HEK293 (cell line): ENCODE measurements at regions not wholly inside any gene's neighbourhood (a gene's known extent, or its start where the extent isn't known, plus 50 kb on each side); places are given as distances from the start of the nearest gene placed in this dataset.

Experiments used
- ELK4 ChIP-seq: IDR thresholded peaks from 2 replicates; pipeline ENCODE4 v1.6.1; 2011; ENCODE audit warnings: mild to moderate bottlenecking, low read depth, low read length, borderline replicate concordance
- FEZF1 ChIP-seq: fragments of 450-650 bp; formaldehyde crosslinking; IDR thresholded peaks from 2 replicates; pipeline ENCODE4 v1.5.1; 2016; ENCODE audit warnings: missing biosample characterization, missing genetic modification characterization
- HOXA7 ChIP-seq: sonication (generic); formaldehyde crosslinking; IDR thresholded peaks from 2 replicates; pipeline ENCODE4 v1.8.1; 2022; ENCODE audit warnings: missing genetic modification reagents, borderline replicate concordance
- INSM2 ChIP-seq: fragments of 450-650 bp; formaldehyde crosslinking; IDR thresholded peaks from 2 replicates; pipeline ENCODE4 v1.5.1; 2016; ENCODE audit warnings: missing biosample characterization, missing genetic modification characterization
- OSR2 ChIP-seq: fragments of 450-650 bp; formaldehyde crosslinking; IDR thresholded peaks from 2 replicates; pipeline ENCODE4 v1.5.1; 2016; ENCODE audit warnings: missing biosample characterization, missing genetic modification characterization
- PRDM1 ChIP-seq: fragments of 450-650 bp; formaldehyde crosslinking; IDR thresholded peaks from 2 replicates; pipeline ENCODE4; 2016; ENCODE audit warnings: missing biosample characterization, missing genetic modification characterization
- SALL2 ChIP-seq: fragments of 450-650 bp; formaldehyde crosslinking; IDR thresholded peaks from 2 replicates; pipeline ENCODE4 v1.5.0; 2017; ENCODE audit warnings: missing biosample characterization, mild to moderate bottlenecking, missing genetic modification characterization, borderline replicate concordance
- SETDB1 ChIP-seq: IDR thresholded peaks from one replicate; pipeline ENCODE4 v1.6.1; 2017; ENCODE audit warnings: mild to moderate bottlenecking, low read length, moderate library complexity, mixed read lengths; ENCODE audit not compliant: insufficient read length
- SP3 ChIP-seq: fragments of 450-650 bp; formaldehyde crosslinking; IDR thresholded peaks from 2 replicates; pipeline ENCODE4 v1.5.1; 2016; ENCODE audit warnings: missing biosample characterization, missing genetic modification characterization
- SP7 ChIP-seq: fragments of 450-650 bp; formaldehyde crosslinking; IDR thresholded peaks from 2 replicates; pipeline ENCODE4 v1.5.1; 2016; ENCODE audit warnings: missing biosample characterization, missing genetic modification characterization
- ZFP41 ChIP-seq: fragments of 450-650 bp; formaldehyde crosslinking; IDR thresholded peaks from 2 replicates; pipeline ENCODE4 v1.5.1; 2016; ENCODE audit warnings: missing biosample characterization, missing genetic modification characterization, borderline replicate concordance
- ZNF132 ChIP-seq: fragments of 450-650 bp; formaldehyde crosslinking; IDR thresholded peaks from 2 replicates; pipeline ENCODE4 v1.5.1; 2017; ENCODE audit warnings: missing biosample characterization, missing genetic modification characterization, borderline replicate concordance
- ZNF16 ChIP-seq: fragments of 450-650 bp; formaldehyde crosslinking; IDR thresholded peaks from 2 replicates; pipeline ENCODE4 v1.5.1; 2016; ENCODE audit warnings: low read depth, missing biosample characterization, missing genetic modification characterization
- ZNF221 ChIP-seq: fragments of 450-650 bp; formaldehyde crosslinking; IDR thresholded peaks from 2 replicates; pipeline ENCODE4 v1.5.1; 2017; ENCODE audit warnings: missing biosample characterization, missing genetic modification characterization, borderline replicate concordance
- ZNF223 ChIP-seq: fragments of 450-650 bp; formaldehyde crosslinking; IDR thresholded peaks from 2 replicates; pipeline ENCODE4 v1.5.1; 2016; ENCODE audit warnings: missing biosample characterization, missing genetic modification characterization
- ZNF23 ChIP-seq: fragments of 450-650 bp; formaldehyde crosslinking; IDR thresholded peaks from 2 replicates; pipeline ENCODE4 v1.5.1; 2016; ENCODE audit warnings: missing biosample characterization, missing genetic modification characterization, borderline replicate concordance
- ZNF248 ChIP-seq: fragments of 450-650 bp; formaldehyde crosslinking; IDR thresholded peaks from 2 replicates; pipeline ENCODE4 v1.5.1; 2017; ENCODE audit warnings: missing biosample characterization, missing genetic modification characterization
- ZNF274 ChIP-seq, 2 experiments: fragments of 200-500 bp in 1 of 2; fragments of 450-650 bp in 1 of 2; sonication (Bioruptor generic) in 1 of 2; formaldehyde crosslinking in 1 of 2; IDR thresholded peaks; 2 replicates each; pipeline versions ENCODE4 v1.5.1 to v1.6.1; 2014 to 2016; ENCODE audit warnings: borderline replicate concordance in 1 of 2, inconsistent platforms in 1 of 2, low read length in 1 of 2, missing biosample characterization in 1 of 2, missing genetic modification characterization in 1 of 2
- ZNF324 ChIP-seq: fragments of 450-650 bp; formaldehyde crosslinking; IDR thresholded peaks from 2 replicates; pipeline ENCODE4 v1.5.1; 2016; ENCODE audit warnings: missing biosample characterization, missing genetic modification characterization
- ZNF560 ChIP-seq: fragments of 450-650 bp; formaldehyde crosslinking; IDR thresholded peaks from 2 replicates; pipeline ENCODE4 v1.5.1; 2017; ENCODE audit warnings: missing biosample characterization, missing genetic modification characterization, borderline replicate concordance
- ZNF624 ChIP-seq: fragments of 450-650 bp; formaldehyde crosslinking; IDR thresholded peaks from 2 replicates; pipeline ENCODE4 v1.5.1; 2017; ENCODE audit warnings: missing biosample characterization, missing genetic modification characterization
- ZNF629 ChIP-seq: fragments of 450-650 bp; formaldehyde crosslinking; IDR thresholded peaks from 2 replicates; pipeline ENCODE4 v1.5.1; 2017; ENCODE audit warnings: missing biosample characterization, missing genetic modification characterization
- ZNF670 ChIP-seq: fragments of 450-650 bp; formaldehyde crosslinking; IDR thresholded peaks from 2 replicates; pipeline ENCODE4 v1.5.1; 2016; ENCODE audit warnings: missing biosample characterization, missing genetic modification characterization, low read depth
- ZNF692 ChIP-seq: fragments of 450-650 bp; formaldehyde crosslinking; IDR thresholded peaks from 2 replicates; pipeline ENCODE4 v1.5.1; 2016; ENCODE audit warnings: missing biosample characterization, missing genetic modification characterization
- ZNF768 ChIP-seq: fragments of 450-650 bp; formaldehyde crosslinking; IDR thresholded peaks from 2 replicates; pipeline ENCODE4 v1.5.1; 2018; ENCODE audit warnings: missing biosample characterization, mild to moderate bottlenecking, missing genetic modification characterization
- TF ChIP-seq, protein P1 (sequence below): sonication (generic); formaldehyde crosslinking; IDR thresholded peaks from 2 replicates; pipeline ENCODE4 v1.8.1; 2022; ENCODE audit warnings: mild to moderate bottlenecking, moderate library complexity, missing genetic modification reagents
- TF ChIP-seq, protein P2 (sequence below): fragments of 450-650 bp; formaldehyde crosslinking; IDR thresholded peaks from 2 replicates; pipeline ENCODE4 v1.5.1; 2016; ENCODE audit warnings: missing biosample characterization, missing genetic modification characterization
- TF ChIP-seq, protein P3 (sequence below): fragments of 450-650 bp; formaldehyde crosslinking; IDR thresholded peaks from 2 replicates; pipeline ENCODE4 v1.5.1; 2016; ENCODE audit warnings: missing biosample characterization, missing genetic modification characterization, low read depth
- TF ChIP-seq, protein P4 (sequence below): fragments of 450-650 bp; formaldehyde crosslinking; IDR thresholded peaks from 2 replicates; pipeline ENCODE4 v1.5.1; 2016; ENCODE audit warnings: missing biosample characterization, missing genetic modification characterization

DNA sequence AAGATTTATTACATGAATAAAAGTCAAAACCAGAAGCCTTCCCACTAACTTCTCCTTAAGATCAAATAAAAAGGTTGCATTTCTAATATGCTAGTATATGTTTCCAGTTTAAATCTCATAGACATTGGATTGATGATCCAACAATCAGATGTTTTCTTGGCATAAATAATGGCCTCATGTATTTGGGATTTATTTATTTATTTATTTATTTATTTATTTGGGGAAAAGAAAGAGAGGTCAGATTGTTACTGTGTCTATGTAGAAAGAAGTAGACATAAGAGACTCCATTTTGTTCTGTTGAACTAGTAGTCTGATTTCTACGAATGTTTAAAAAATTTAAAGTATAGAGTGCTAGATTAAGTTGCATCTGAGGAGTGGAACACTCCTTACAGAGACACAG lies 422.4 kb downstream of the ADGRL2 start (continued):
- TF ChIP-seq, protein P1, sequence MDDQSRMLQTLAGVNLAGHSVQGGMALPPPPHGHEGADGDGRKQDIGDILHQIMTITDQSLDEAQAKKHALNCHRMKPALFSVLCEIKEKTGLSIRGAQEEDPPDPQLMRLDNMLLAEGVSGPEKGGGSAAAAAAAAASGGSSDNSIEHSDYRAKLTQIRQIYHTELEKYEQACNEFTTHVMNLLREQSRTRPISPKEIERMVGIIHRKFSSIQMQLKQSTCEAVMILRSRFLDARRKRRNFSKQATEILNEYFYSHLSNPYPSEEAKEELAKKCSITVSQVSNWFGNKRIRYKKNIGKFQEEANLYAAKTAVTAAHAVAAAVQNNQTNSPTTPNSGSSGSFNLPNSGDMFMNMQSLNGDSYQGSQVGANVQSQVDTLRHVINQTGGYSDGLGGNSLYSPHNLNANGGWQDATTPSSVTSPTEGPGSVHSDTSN: no peak
- no peak for TF ChIP-seq SP3
- no peak for TF ChIP-seq ZNF670 (tag by site-specific recombination)
- TF ChIP-seq, protein P2, sequence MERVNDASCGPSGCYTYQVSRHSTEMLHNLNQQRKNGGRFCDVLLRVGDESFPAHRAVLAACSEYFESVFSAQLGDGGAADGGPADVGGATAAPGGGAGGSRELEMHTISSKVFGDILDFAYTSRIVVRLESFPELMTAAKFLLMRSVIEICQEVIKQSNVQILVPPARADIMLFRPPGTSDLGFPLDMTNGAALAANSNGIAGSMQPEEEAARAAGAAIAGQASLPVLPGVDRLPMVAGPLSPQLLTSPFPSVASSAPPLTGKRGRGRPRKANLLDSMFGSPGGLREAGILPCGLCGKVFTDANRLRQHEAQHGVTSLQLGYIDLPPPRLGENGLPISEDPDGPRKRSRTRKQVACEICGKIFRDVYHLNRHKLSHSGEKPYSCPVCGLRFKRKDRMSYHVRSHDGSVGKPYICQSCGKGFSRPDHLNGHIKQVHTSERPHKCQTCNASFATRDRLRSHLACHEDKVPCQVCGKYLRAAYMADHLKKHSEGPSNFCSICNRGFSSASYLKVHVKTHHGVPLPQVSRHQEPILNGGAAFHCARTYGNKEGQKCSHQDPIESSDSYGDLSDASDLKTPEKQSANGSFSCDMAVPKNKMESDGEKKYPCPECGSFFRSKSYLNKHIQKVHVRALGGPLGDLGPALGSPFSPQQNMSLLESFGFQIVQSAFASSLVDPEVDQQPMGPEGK (tag by site-specific recombination): no peak
- no peak for TF ChIP-seq ZNF692 (tag by site-specific recombination)
- TF ChIP-seq ZNF629 (tag by site-specific recombination): peak; percentile 27; the same call in 1 of the 2 replicates
- no peak for TF ChIP-seq OSR2
- TF ChIP-seq ZNF768 (tag by site-specific recombination): no peak
- TF ChIP-seq FEZF1 (tag by site-specific recombination): no peak
- TF ChIP-seq, protein P3, sequence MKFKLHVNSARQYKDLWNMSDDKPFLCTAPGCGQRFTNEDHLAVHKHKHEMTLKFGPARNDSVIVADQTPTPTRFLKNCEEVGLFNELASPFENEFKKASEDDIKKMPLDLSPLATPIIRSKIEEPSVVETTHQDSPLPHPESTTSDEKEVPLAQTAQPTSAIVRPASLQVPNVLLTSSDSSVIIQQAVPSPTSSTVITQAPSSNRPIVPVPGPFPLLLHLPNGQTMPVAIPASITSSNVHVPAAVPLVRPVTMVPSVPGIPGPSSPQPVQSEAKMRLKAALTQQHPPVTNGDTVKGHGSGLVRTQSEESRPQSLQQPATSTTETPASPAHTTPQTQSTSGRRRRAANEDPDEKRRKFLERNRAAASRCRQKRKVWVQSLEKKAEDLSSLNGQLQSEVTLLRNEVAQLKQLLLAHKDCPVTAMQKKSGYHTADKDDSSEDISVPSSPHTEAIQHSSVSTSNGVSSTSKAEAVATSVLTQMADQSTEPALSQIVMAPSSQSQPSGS: no peak
- no peak for TF ChIP-seq SALL2 (tag by site-specific recombination)
- TF ChIP-seq ZNF221: no peak
- TF ChIP-seq HOXA7 (CRISPR knock-in tag): no peak
- TF ChIP-seq INSM2 (tag by site-specific recombination): no peak
- no peak for TF ChIP-seq PRDM1 (tag by site-specific recombination)
- no peak for TF ChIP-seq ZNF560 (tag by site-specific recombination)
- TF ChIP-seq, protein P4, sequence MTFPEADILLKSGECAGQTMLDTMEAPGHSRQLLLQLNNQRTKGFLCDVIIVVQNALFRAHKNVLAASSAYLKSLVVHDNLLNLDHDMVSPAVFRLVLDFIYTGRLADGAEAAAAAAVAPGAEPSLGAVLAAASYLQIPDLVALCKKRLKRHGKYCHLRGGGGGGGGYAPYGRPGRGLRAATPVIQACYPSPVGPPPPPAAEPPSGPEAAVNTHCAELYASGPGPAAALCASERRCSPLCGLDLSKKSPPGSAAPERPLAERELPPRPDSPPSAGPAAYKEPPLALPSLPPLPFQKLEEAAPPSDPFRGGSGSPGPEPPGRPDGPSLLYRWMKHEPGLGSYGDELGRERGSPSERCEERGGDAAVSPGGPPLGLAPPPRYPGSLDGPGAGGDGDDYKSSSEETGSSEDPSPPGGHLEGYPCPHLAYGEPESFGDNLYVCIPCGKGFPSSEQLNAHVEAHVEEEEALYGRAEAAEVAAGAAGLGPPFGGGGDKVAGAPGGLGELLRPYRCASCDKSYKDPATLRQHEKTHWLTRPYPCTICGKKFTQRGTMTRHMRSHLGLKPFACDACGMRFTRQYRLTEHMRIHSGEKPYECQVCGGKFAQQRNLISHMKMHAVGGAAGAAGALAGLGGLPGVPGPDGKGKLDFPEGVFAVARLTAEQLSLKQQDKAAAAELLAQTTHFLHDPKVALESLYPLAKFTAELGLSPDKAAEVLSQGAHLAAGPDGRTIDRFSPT (tag by site-specific recombination): no peak
- no peak for TF ChIP-seq SETDB1
- no peak for TF ChIP-seq SP7 (tag by site-specific recombination)
- no peak for TF ChIP-seq ZNF132 (tag by site-specific recombination)
- no peak for TF ChIP-seq ZNF324 (tag by site-specific recombination)
- no peak for TF ChIP-seq ZNF624 (tag by site-specific recombination)
- TF ChIP-seq ELK4: no peak
- TF ChIP-seq ZFP41 (tag by site-specific recombination): no peak
- TF ChIP-seq ZNF248 (tag by site-specific recombination): no peak
- no peak for TF ChIP-seq ZNF23 (tag by site-specific recombination)
- no peak for TF ChIP-seq ZNF16 (tag by site-specific recombination)
- no peak for TF ChIP-seq ZNF223 (tag by site-specific recombination)
- no peak for TF ChIP-seq ZNF274 (IDR thresholded peaks at IDR 0.05; ENCODE audit: low read length)
- TF ChIP-seq ZNF274 (tag by site-specific recombination; IDR thresholded peaks at IDR 0.05; ENCODE audit: borderline replicate concordance): no peak
